Upper lobe of left lung (tissue), 4 donors: ENCODE measurements at regions not wholly inside any gene's neighbourhood (a gene's known extent, or its start where the extent isn't known, plus 50 kb on each side); places are given as distances from the start of the nearest gene placed in this dataset.

Experiments
- CTCF ChIP-seq, 6 experiments: fragments of 450-650 bp in 4 of 6; fragments of 200-600 bp in 2 of 6; sonication (generic) in 2 of 6; IDR thresholded peaks; one replicate each; pipeline ENCODE4 v1.5.1; 2016 to 2019; ENCODE audit warnings: antibody characterized with exemption in 6 of 6
- EP300 ChIP-seq, 4 donors: sonication (generic); formaldehyde crosslinking; IDR thresholded peaks; one replicate each; pipeline ENCODE4 v1.5.1; 2017; ENCODE audit warnings: antibody characterized with exemption in 4 of 4, control low read depth in 2 of 4
- POLR2A ChIP-seq, 4 donors: fragments of 450-650 bp; IDR thresholded peaks; one replicate each; pipeline ENCODE4 v1.5.1; 2016 to 2017; ENCODE audit warnings: antibody characterized with exemption in 4 of 4, mild to moderate bottlenecking in 2 of 4
- POLR2AphosphoS5 ChIP-seq, 2 donors: sonication (generic); formaldehyde crosslinking; IDR thresholded peaks; one replicate each; pipeline ENCODE4 v1.5.1; 2017; ENCODE audit warnings: antibody characterized with exemption in 2 of 2

GRCh38 chr16:64008131-64008530 is 1113.7 kb downstream of the CDH11 start:
- TF ChIP-seq EP300 (IDR thresholded peaks at IDR 0.05) (no peak), CTCF (IDR thresholded peaks at IDR 0.05) (no peak), POLR2A (IDR thresholded peaks at IDR 0.05) (no peak), POLR2AphosphoS5 (IDR thresholded peaks at IDR 0.05) (no peak)
